ENCODE measurements at regions not wholly inside any gene's neighbourhood (a gene's known extent, or its start where the extent isn't known, plus 50 kb on each side); places are given as distances from the start of the nearest gene placed in this dataset.

DNA sequence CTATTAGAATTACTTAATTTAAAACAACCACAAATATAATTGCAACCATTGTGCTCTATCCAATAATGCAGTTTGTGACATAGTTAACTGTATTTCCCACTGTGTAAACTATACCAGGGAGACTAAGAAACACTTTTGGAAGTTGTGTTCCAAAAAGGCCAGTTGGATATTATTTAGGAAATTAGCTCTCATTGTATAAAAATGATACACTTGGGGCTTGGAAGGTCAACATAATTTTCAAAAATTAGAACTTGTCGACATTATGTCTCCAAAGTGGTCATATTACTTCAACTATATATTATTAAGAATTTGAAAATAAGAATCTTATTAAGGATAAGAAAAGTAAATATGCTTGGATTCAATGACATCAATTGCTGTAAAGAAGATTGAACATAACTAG, 876.6 kb downstream of the MRPL39 start:
- ChIA-PET POLR2A (ENCODE audit: partially characterized antibody) (no interaction called here), CTCF (ENCODE audit: partially characterized antibody) (no interaction called here)
- Histone ChIP-seq H2AK5ac (ENCODE audit: low read depth, low read length) (no peak overlapping the region), H2BK15ac (ENCODE audit: low read length) (no peak overlapping the region), H3K18ac (ENCODE audit: extremely low read depth, low read length) (no peak overlapping the region), H4K8ac (ENCODE audit: extremely low read depth, insufficient read depth, low read length) (no peak overlapping the region), H2BK5ac (ENCODE audit: low read depth, low read length) (no peak overlapping the region), H3K27ac (ENCODE audit: low read depth, low read length) (no peak overlapping the region), H4K20me1 (replicated peaks in 1 of 2; ENCODE audit: control insufficient read depth in 1 of 2, insufficient read depth in 2 of 2, low read length in 2 of 2) (no peaks in the 10 kb centered on the region), H4K5ac (ENCODE audit: insufficient read length, low read depth, low read length) (no peak overlapping the region), H3K14ac (ENCODE audit: insufficient read length) (no peak overlapping the region), H3K27me3 (replicated peaks in 1 of 4; ENCODE audit: control insufficient read depth in 3 of 4, extremely low read depth in 1 of 4, insufficient read depth in 3 of 4, low read length in 3 of 4) (no peaks in the 10 kb centered on the region), H3K79me1 (ENCODE audit: low read depth, low read length) (no peaks in the 10 kb centered on the region), H3K4me2 (ENCODE audit: insufficient read depth in 1 of 2, low read depth in 2 of 2, low read length in 2 of 2) (no peak overlapping the region), H3K9me3 (ENCODE audit: insufficient read depth in 2 of 2, low read depth in 1 of 2, low read length in 1 of 2) (peaks cover 2 to 16% of the 10 kb centered on the region in 2 experiments; a peak in 2 of 4 replicates), H3K4me3 (ENCODE audit: extremely low read depth in 1 of 4, insufficient read depth in 2 of 4, low read depth in 3 of 4, low read length in 4 of 4) (no peak overlapping the region), H4K91ac (replicated peaks; ENCODE audit: insufficient read length, low read length) (no peak overlapping the region), H3K56ac (replicated peaks; ENCODE audit: insufficient read length, low read depth, low read length) (no peak overlapping the region), H3K4ac (replicated peaks; ENCODE audit: insufficient read length, low read depth, low read length) (no peak overlapping the region), H3K36me3 (ENCODE audit: control insufficient read depth in 2 of 4, insufficient read depth in 4 of 4, low read length in 3 of 4) (no peaks in the 10 kb centered on the region), H2BK12ac (ENCODE audit: low read depth, low read length) (no peak overlapping the region), H3K23me2 (ENCODE audit: low read depth, low read length) (no peaks in the 10 kb centered on the region; the same call in 1 of the 2 replicates), H3K23ac (ENCODE audit: insufficient read length) (no peak overlapping the region), H3K79me2 (ENCODE audit: control insufficient read depth in 1 of 2, insufficient read depth in 2 of 2, low read length in 2 of 2) (no peaks in the 10 kb centered on the region), H3K4me1 (replicated peaks in 1 of 4; ENCODE audit: control insufficient read depth in 3 of 4, insufficient read depth in 4 of 4, low read length in 3 of 4) (no peaks in the 10 kb centered on the region), H2BK20ac (ENCODE audit: low read length) (no peak overlapping the region), H3K9ac (replicated peaks in 1 of 4; ENCODE audit: extremely low read depth in 1 of 4, low read depth in 3 of 4, low read length in 3 of 4) (no peak overlapping the region), H2BK120ac (replicated peaks; ENCODE audit: low read depth, low read length) (no peak overlapping the region), H2AFZ (ENCODE audit: low read length) (no peak overlapping the region)
- 94% methylated on average over 1 of the region's 1 CpG; no CpG with 5 or more reads in 1 of the 2 experiments for WGBS, 2 experiments (ENCODE audit: extremely low coverage in 1 of 2, insufficient coverage in 1 of 2, insufficient read length in 1 of 2, insufficient replicate concordance in 2 of 2, low coverage in 1 of 2, low lambda C conversion rate in 2 of 2, missing lambda C conversion rate in 1 of 2)
- no peak for TF ChIP-seq GABPA (IDR thresholded peaks at IDR 0.05; ENCODE audit: borderline replicate concordance, insufficient read depth, low read length)
- FAIRE-seq (no peak), DNase-seq (ENCODE audit: low read depth in 1 of 2, low spot score in 2 of 2) (no peak)
